Keratinocyte (primary cell): ENCODE measurements at regions not wholly inside any gene's neighbourhood (a gene's known extent, or its start where the extent isn't known, plus 50 kb on each side); places are given as distances from the start of the nearest gene placed in this dataset.

Experiments used
- DNase-seq: peaks from one replicate; pipeline ENCODE4 v3.0.0-alpha.2; 2011; ENCODE audit warnings: low read depth, missing footprints, low spot score
- FAIRE-seq: peaks from 2 replicates; lab custom pipeline; 2011; peaks lifted over from hg19 to GRCh38; lab: Jason Lieb, UNC
- H2AFZ ChIP-seq: 2 replicates; pipeline ENCODE4 v1.6.0; 2012; ENCODE audit warnings: low read length, control low read depth, inconsistent platforms; ENCODE audit not compliant: control insufficient read depth
- H3K27ac ChIP-seq: 2 replicates; pipeline ENCODE4 v1.5.1; 2011; ENCODE audit warnings: low read length; ENCODE audit not compliant: control insufficient read depth, insufficient read depth
- H3K27me3 ChIP-seq: 3 replicates; pipeline ENCODE4 v1.6.0; 2011; ENCODE audit warnings: low read length; ENCODE audit not compliant: control insufficient read depth, insufficient read depth; ENCODE audit errors: extremely low read depth
- H3K36me3 ChIP-seq, 2 experiments: 2 replicates in 1 of 2; 3 replicates in 1 of 2; pipeline ENCODE4 v1.5.1; 2011; ENCODE audit warnings: low read length in 2 of 2, mild to moderate bottlenecking in 1 of 2; ENCODE audit not compliant: control insufficient read depth in 2 of 2, insufficient read depth in 2 of 2; ENCODE audit errors: extremely low read depth in 1 of 2
- H3K4me1 ChIP-seq: 3 replicates; pipeline ENCODE4 v1.5.1; 2011; ENCODE audit warnings: low read length; ENCODE audit not compliant: control insufficient read depth, insufficient read depth; ENCODE audit errors: extremely low read depth
- H3K4me2 ChIP-seq: 3 replicates; pipeline ENCODE4 v1.6.0; 2011; ENCODE audit warnings: low read depth, low read length; ENCODE audit not compliant: control insufficient read depth, insufficient read depth; ENCODE audit errors: extremely low read depth
- H3K4me3 ChIP-seq, 3 experiments: fragments of 200-600 bp in 1 of 3; sonication (generic) in 1 of 3; 2 replicates in 2 of 3; 3 replicates in 1 of 3; pipeline ENCODE4 v1.5.1; 2011 to 2016; ENCODE audit warnings: low read length in 3 of 3, mild to moderate bottlenecking in 3 of 3, control low read depth in 2 of 3, inconsistent platforms in 1 of 3, low read depth in 1 of 3, mixed read lengths in 1 of 3, mixed run types in 1 of 3, moderate library complexity in 1 of 3; ENCODE audit not compliant: control insufficient read depth in 2 of 3, insufficient read depth in 2 of 3; ENCODE audit errors: extremely low read depth in 1 of 3
- H3K79me2 ChIP-seq: 2 replicates; pipeline ENCODE4 v1.6.0; 2012; ENCODE audit warnings: low read length; ENCODE audit not compliant: control insufficient read depth, insufficient read depth
- H3K9ac ChIP-seq: 3 replicates; pipeline ENCODE4 v1.6.0; 2011; ENCODE audit warnings: low read length; ENCODE audit not compliant: control insufficient read depth, insufficient read depth; ENCODE audit errors: extremely low read depth
- H3K9me1 ChIP-seq: 3 replicates; pipeline ENCODE4 v1.6.0; 2011; ENCODE audit warnings: low read length; ENCODE audit not compliant: control insufficient read depth, insufficient read depth; ENCODE audit errors: extremely low read depth
- H3K9me3 ChIP-seq: 2 replicates; pipeline ENCODE4 v1.5.1; 2012; ENCODE audit warnings: low read depth, low read length; ENCODE audit not compliant: control insufficient read depth
- H4K20me1 ChIP-seq: 3 replicates; pipeline ENCODE4 v1.6.0; 2011; ENCODE audit warnings: low read length; ENCODE audit not compliant: control insufficient read depth, insufficient read depth; ENCODE audit errors: extremely low read depth
- EZH2 ChIP-seq: IDR thresholded peaks from one replicate; pipeline ENCODE4 v1.6.1; 2012; ENCODE audit warnings: inconsistent platforms, mild to moderate bottlenecking, low read length, moderate library complexity
- dilution Hi-C: fragments of 300-500 bp; cut with MboI; formaldehyde crosslinking; loops from one replicate; pipeline ENCODE4 v1.7.0; 2020; ENCODE audit warnings: low sequenced_read_pairs; ENCODE audit not compliant: extremely low pct_ligation_motif_present
- TF ChIP-seq, protein P1 (sequence below), 3 experiments: IDR thresholded peaks in 1 of 3; conservative IDR thresholded peaks in 1 of 3; optimal IDR thresholded peaks in 1 of 3; 2 replicates in 2 of 3; 3 replicates in 1 of 3; pipeline versions ENCODE3 to v1.5.1; 2011; ENCODE audit warnings: low read length in 3 of 3, mild to moderate bottlenecking in 3 of 3, moderate library complexity in 2 of 3, control low read depth in 1 of 3, inconsistent platforms in 1 of 3; ENCODE audit not compliant: insufficient read depth in 2 of 3; ENCODE audit errors: extremely low read depth in 1 of 3

DNA sequence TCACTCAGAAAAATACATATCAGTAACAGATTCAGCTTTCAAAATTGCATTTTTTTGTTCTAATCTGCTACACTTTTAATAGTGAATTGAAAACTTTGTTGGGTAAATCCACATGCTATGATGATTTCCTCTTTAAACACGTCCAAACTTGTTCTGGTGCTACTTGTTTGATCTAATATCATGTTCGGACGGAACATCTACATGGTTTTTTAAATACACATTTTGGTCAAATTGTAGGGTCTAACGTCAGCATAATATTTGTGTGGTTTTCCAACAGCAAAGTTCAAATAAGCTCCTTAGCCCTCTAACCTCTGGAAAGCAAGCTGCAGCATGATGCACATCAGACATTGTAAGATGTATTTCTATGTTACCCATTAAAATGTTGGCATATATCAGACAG, 98.5 kb upstream of the OSTN start:
- FAIRE-seq, result peak; percentile 58

DNA sequence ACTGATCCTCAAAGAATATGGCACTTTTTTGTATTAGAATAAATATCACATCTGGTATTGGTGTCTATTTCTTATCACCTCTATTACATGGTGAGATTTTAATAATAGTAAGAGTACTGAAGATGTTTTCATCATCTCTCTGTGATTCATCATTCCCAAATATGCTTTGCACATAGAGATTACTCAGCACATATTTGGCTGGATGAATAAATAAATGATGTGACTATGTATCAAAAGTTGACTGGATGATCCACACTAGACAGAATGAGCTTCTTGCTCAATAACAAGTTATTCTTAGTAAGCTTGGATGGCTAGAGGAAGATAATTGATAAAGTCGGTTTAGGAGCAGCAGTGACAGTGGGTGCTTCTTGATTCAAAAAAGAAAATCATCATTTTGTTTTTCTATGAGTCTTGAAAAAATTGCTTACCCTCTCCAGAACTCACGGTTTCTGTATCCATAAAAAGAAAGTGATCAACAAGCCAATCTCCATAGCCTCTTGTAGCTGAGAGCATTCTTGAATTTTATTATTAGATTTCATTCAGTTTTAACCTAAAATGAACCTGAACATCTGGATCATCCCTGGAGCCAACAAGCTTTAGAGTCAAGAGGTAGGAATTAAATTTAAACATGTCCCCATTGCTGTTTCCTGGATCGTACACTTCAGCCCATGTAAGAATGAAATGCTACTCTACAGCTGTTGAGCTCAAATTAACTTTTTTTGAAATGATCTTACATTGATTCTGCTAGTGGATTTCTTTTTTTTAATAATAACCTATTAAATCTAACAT, 104.8 kb upstream of the OSTN start:
- H3K27ac ChIP-seq, result no peak overlapping the region
- peak; percentile 39 for FAIRE-seq
- DNase-seq, result peak; percentile 25
- dilution Hi-C loops, result no loop called here
- no peaks in the 10 kb centered on the region for H3K9me1 ChIP-seq
- no peaks in the 10 kb centered on the region for H3K79me2 ChIP-seq
- no peak overlapping the region for H3K9ac ChIP-seq
- no peaks in the 10 kb centered on the region for H4K20me1 ChIP-seq
- no peak overlapping the region for H3K4me2 ChIP-seq
- H3K27me3 ChIP-seq, result no peaks in the 10 kb centered on the region
- no peak overlapping the region for H2AFZ ChIP-seq
- H3K36me3 ChIP-seq, result no peaks in the 10 kb centered on the region
- H3K4me1 ChIP-seq, result peaks cover 6% of the 10 kb centered on the region
- H3K9me3 ChIP-seq, result no peaks in the 10 kb centered on the region
- H3K4me3 ChIP-seq, result no peak overlapping the region
- no peak for TF ChIP-seq EZH2

More for the DNA sequence above, 98.5 kb upstream of the OSTN start:
- H3K4me3 ChIP-seq, result no peak overlapping the region
- H4K20me1 ChIP-seq, result no peaks in the 10 kb centered on the region
- dilution Hi-C loops, result no loop called here
- no peak for TF ChIP-seq EZH2
- TF ChIP-seq, protein P1, sequence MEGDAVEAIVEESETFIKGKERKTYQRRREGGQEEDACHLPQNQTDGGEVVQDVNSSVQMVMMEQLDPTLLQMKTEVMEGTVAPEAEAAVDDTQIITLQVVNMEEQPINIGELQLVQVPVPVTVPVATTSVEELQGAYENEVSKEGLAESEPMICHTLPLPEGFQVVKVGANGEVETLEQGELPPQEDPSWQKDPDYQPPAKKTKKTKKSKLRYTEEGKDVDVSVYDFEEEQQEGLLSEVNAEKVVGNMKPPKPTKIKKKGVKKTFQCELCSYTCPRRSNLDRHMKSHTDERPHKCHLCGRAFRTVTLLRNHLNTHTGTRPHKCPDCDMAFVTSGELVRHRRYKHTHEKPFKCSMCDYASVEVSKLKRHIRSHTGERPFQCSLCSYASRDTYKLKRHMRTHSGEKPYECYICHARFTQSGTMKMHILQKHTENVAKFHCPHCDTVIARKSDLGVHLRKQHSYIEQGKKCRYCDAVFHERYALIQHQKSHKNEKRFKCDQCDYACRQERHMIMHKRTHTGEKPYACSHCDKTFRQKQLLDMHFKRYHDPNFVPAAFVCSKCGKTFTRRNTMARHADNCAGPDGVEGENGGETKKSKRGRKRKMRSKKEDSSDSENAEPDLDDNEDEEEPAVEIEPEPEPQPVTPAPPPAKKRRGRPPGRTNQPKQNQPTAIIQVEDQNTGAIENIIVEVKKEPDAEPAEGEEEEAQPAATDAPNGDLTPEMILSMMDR (optimal IDR thresholded peaks at IDR 0.05 in 1 of 3, IDR thresholded peaks at IDR 0.05 in 1 of 3, conservative IDR thresholded peaks at IDR 0.05 in 1 of 3; ENCODE audit: extremely low read depth in 1 of 3, insufficient read depth in 2 of 3, low read length in 3 of 3), result no peak
- peaks cover 8% of the 10 kb centered on the region for H3K4me1 ChIP-seq
- H3K9ac ChIP-seq, result no peak overlapping the region
- H3K4me2 ChIP-seq, result peak overlapping the region; percentile 79
- no peaks in the 10 kb centered on the region for H3K27me3 ChIP-seq
- no peak overlapping the region for H3K27ac ChIP-seq
- H3K9me3 ChIP-seq, result no peaks in the 10 kb centered on the region
- no peaks in the 10 kb centered on the region for H3K9me1 ChIP-seq
- H3K79me2 ChIP-seq, result no peaks in the 10 kb centered on the region
- DNase-seq, result peak; percentile 4
- peak overlapping the region; percentile 78 for H2AFZ ChIP-seq
- H3K36me3 ChIP-seq, result no peaks in the 10 kb centered on the region
